GM12872 (cell line): ENCODE measurements at regions not wholly inside any gene's neighbourhood (a gene's known extent, or its start where the extent isn't known, plus 50 kb on each side); places are given as distances from the start of the nearest gene placed in this dataset.

Experiments used
- TF ChIP-seq, protein P1 (sequence below): IDR thresholded peaks from 3 replicates; pipeline ENCODE4 v1.5.1; 2011; ENCODE audit warnings: low read depth, mild to moderate bottlenecking, low read length, moderate library complexity; ENCODE audit not compliant: insufficient read depth

GRCh38 chr6:9009931-9010330 lies 574.6 kb upstream of the SLC35B3 start:
- TF ChIP-seq, protein P1, sequence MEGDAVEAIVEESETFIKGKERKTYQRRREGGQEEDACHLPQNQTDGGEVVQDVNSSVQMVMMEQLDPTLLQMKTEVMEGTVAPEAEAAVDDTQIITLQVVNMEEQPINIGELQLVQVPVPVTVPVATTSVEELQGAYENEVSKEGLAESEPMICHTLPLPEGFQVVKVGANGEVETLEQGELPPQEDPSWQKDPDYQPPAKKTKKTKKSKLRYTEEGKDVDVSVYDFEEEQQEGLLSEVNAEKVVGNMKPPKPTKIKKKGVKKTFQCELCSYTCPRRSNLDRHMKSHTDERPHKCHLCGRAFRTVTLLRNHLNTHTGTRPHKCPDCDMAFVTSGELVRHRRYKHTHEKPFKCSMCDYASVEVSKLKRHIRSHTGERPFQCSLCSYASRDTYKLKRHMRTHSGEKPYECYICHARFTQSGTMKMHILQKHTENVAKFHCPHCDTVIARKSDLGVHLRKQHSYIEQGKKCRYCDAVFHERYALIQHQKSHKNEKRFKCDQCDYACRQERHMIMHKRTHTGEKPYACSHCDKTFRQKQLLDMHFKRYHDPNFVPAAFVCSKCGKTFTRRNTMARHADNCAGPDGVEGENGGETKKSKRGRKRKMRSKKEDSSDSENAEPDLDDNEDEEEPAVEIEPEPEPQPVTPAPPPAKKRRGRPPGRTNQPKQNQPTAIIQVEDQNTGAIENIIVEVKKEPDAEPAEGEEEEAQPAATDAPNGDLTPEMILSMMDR = no peak

- TF ChIP-seq, protein P1 = no peak
Observed at GRCh38 chr6:9007027-9007426, 571.7 kb upstream of the SLC35B3 start.

GRCh38 chr6:9002833-9003232 lies 567.5 kb upstream of the SLC35B3 start:
- TF ChIP-seq, protein P1 = no peak

DNA sequence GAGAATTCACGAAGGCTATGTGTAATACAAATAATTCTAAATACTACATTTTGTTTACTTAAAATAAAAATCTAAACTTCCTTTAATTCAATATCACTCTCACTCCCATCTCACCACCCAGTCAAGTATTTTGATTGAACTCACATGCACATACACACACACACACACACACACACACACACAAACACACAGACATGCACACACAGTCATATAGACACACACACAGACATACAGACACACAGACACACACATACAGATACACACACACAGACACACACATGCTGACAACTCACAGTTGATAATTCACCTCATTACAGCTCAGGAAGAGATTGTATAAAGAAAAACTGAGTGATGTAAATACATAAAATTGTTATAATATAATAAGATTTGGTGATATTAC lies 559.8 kb upstream of the SLC35B3 start:
- TF ChIP-seq, protein P1 = no peak

- TF ChIP-seq, protein P1 = no peak
Observed at GRCh38 chr6:8993111-8993510, 557.8 kb upstream of the SLC35B3 start.

DNA sequence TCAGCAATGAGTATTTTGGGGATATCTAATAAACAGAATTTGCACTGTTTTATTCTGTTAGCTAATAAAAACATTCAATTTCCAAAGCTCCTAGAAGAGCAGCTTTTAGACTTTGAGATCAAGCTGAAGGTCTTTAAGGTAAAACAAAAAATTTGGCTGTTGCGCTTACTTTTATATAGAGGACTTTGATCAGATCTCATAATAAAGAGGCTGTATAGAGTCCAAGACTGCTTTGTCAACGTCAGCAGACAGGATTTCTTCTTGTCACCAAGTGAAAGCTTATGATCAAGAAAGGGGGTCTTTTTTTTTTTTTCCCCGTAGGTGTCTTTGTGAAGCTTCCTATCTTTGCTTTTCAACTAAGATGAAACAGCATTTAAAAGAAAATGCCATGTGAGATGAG lies 556.5 kb upstream of the SLC35B3 start:
- TF ChIP-seq, protein P1 = no peak

DNA sequence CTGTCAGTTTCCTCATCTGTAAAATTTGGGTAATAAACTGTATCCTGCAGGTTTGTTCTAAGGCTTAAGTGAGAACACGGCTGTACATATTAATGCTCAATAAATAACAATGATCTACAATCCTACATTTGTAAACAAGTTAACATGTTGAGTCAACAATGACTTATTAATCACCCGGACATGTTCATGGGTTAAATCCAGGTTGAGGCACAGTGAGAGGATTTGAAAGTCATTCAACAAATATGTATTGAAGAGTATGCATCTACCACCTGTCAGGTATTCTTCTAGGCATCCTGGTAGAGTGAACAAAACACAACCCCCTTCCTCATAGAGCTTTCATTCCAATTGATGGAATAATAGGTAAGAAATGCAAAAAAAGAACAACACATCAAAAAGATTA lies 554.7 kb upstream of the SLC35B3 start:
- TF ChIP-seq, protein P1 = no peak
